ENCODE measurements at regions not wholly inside any gene's neighbourhood (a gene's known extent, or its start where the extent isn't known, plus 50 kb on each side); places are given as distances from the start of the nearest gene placed in this dataset.

DNA sequence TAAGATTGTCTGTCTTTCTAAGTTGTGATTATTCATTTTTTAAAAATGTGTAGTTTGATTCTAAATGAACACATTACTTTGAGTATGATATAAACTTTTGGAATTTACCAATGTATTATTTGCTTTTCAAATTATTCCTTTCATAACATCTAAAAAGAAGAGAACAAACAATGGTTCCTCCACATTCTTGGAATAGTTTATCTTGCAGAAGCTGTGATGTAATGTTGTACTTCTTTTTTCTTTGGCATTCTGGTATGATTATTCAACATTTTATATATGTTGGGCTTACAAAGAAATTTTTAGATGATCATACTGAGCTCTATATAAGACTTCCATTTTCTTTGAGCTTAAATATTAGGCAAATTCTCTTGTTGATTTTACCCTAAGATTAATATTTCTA, 419.2 kb downstream of the DIPK2A start:
- DNase-seq = no peak

- DNase-seq = no peak
These were observed 419.6 kb downstream of the DIPK2A start for GRCh38 chr3:144391236-144391635.

DNA sequence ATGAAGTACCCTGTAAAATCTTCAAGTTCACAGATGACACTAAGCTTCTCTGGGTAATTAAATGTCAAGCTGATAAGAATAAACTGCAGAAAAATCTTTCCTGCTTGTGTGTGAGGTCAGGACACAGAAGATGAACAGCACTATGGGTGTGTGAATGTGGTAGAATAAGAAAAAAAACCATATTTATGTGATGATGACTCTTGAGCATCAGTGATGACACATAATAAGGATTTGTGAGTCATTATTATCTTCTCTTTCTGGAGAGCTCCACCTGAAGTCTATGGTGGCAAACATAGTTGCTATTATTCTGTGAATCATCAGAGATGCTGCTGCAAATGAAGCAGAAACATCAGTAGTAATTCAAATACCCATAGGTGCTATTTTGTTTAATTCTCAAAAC, 422.4 kb downstream of the DIPK2A start:
- DNase-seq = no peak

DNA sequence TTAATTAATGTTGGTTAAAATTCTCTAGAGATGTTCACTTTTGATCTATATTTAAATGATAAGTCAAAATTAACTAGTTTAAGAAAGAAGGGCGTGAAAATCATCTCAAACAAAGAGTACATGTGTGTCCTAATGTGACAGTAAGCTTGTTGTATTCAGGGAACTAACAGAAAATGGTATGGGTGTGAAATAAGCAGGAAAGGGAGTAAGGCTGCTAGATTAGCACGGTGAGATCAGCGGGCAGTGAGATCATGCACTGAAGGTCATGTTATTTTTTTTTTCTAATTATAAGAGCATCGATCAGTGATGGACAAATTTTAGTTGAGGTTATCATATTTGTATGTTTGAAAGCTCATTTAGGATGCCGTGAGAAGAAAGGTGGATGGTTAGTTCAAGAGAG, 430.8 kb downstream of the DIPK2A start:
- no peak for DNase-seq

DNA sequence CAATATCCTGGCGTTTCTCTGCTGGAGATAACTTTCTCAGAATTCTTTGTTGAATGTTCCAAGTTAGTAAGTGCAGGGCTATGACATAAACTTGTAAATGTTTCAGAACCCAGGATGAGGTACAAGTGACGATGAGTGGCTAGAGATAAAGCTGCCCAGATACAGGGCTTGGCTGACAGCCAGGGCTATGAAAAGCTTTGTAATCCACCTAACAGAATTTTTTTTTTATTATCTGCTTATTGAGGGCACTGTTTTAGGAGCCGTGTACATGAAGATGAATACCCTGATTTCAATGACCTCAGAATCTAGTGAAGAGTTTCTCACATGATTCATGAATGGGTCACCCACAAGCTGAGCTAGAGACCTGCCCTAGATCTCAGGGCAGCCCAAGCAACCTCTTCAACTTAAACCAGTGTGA, 431.4 kb downstream of the DIPK2A start:
- no peak for DNase-seq

DNA sequence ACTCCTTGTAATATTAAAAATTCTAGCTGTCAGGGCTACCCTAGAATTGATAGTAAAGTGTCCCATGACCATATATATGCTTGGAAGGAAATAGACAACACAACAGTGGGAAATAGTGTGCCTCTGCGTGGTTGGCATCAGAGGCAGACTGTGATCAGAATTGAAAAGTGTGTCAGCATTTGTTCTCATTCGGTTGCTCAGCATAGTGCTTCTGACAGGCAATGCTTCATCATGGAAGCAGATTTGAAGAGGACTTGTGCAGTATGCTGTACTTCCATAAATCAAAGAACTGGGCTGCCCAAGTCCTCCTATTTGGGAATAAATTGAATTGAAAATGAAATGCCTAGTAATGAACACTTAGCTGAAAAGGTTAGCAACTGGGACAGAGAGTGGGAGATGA, 435.7 kb downstream of the DIPK2A start:
- DNase-seq = no peak

GRCh38 chr3:144409319-144409718, 437.7 kb downstream of the DIPK2A start:
- no peak for DNase-seq

- DNase-seq = no peak
These were observed 441.4 kb downstream of the DIPK2A start for GRCh38 chr3:144413068-144413467.

DNA sequence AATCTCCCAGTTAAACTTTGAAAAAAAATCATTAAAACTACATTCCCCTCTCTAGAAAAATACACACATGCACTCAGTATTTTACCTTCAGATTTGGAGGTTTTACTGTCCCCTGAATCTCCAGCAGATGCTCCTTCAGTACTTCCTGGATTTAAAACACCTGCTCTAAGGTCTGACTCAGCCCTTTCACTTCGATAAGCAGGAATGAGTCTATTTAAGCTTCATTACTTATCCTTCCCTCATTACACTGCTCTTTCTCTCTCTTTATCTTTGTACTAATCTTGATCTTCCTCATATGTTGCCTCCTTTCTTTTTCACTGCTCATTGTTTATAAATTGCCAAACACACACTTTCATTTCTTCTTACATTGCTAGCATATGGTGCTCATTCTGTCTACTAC, 443.9 kb downstream of the DIPK2A start:
- DNase-seq = no peak

GRCh38 chr3:144424606-144425005, 453.0 kb downstream of the DIPK2A start:
- DNase-seq = no peak

GRCh38 chr3:144426366-144426765, 454.7 kb downstream of the DIPK2A start:
- DNase-seq = no peak

DNA sequence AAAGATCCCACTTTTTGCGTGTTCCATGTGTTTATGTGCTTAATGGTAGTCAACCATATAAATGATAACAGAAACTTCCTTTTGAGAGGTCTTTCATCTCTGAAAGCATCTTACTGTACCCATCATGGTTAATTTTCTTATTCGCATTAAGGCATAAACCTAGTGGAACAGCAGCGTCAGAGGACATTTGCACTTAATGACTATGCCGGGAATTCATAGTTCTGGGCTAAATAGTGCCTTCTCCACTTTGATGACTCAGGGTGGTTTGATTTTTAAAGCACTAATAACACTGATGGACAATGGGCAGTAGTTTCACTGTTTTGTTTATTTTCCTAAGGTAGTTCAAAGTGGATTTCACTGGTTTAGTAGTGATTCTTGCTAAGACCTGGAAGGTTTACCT, 455.3 kb downstream of the DIPK2A start:
- DNase-seq = no peak

- DNase-seq = no peak
These were observed 458.1 kb downstream of the DIPK2A start for GRCh38 chr3:144429719-144430121.

GRCh38 chr3:144431134-144431533, 459.5 kb downstream of the DIPK2A start:
- no peak for DNase-seq

DNA sequence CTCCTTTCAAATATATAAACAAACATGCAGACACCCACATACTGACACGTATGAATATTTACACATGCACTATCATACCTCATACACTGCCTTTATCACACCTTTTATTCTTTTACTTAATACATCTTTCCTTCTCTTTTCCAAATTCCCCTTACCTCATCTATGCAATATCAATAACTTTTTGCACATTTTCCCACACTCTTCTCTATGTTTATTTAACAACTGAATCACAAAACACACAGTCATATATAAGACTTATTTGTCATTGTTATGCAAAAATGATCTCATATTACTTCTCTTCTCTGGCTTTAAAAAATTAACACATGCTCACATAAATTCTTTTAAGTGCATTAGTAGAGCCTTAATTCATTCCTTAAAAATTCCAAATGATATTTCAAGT, 461.4 kb downstream of the DIPK2A start:
- no peak for DNase-seq

- DNase-seq = no peak
These were observed 466.4 kb downstream of the DIPK2A start for GRCh38 chr3:144437989-144438388.

- DNase-seq = no peak
These were observed 472.4 kb downstream of the DIPK2A start for GRCh38 chr3:144444061-144444460.

- no peak for DNase-seq
These were observed 472.9 kb downstream of the DIPK2A start for GRCh38 chr3:144444546-144444945.

DNA sequence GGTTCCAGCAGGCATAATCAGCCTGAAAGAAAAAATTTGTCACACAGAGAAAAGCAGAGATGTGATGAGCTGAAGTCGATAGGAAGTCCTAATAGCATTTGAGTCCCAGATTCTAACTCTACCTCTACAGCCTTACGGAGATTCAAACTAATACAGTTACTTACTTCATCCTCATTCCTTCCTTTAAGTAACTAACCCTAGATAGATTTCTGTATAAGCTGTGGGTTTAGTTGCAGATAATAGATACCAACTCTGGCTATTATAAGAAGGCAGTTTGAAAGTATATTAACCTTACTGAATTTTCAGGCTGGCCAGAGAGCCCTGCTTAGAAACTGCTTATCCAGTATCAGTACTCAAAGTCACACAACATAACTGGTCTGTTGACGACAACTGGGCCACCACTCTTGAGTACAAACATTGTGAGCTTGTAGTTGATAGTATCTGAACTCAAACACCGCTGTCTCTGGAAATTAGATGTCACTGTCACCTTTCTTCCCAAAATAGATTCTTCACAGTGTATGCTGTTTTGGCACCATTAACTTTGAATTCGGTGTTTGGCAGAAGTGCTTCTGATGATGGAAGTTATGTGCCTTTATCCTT, 484.3 kb downstream of the DIPK2A start:
- no peak for DNase-seq

GRCh38 chr3:144457758-144458157, 486.1 kb downstream of the DIPK2A start:
- DNase-seq = no peak

DNA sequence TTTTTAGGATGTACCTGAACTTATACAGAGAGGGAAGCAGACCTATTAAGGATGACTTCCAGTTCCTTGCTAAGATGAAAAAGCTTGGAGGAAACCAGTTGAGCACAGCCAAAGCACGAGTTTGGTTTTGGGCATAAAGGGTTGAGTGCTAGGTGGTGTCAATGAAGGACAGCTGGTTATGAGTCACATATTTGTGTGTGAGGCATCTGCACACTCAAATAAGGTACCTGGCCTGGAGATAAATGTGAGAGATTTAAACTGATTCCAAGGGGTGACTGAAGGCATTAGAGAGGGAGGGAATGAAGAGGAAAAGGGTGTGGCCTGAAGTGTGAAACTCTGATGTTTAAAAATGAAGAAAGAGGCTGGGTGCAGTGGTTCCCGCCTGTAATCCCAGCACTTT, 486.7 kb downstream of the DIPK2A start:
- no peak for DNase-seq

DNA sequence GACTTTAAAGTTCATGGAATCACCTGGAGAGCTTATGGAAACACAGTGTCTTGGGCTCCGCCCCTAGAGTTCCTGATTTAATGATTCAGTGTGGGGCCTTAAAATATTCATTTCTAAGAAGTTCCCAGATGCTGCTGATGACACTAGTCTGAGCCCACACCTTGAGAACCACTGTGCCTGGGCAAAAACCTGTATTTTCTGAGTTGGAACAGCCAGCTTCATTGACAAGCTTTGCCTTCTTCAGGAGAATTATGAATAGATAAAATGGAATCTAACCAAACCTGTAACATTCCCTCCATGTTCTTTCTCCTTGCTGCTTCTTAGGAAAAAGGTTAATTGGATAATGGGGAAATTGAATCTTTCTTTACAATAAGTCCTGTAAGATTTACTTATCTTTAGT, 490.7 kb downstream of the DIPK2A start:
- DNase-seq = no peak

- DNase-seq = no peak
These were observed 492.3 kb downstream of the DIPK2A start for GRCh38 chr3:144463911-144464310.

GRCh38 chr3:144466114-144466513, 494.5 kb downstream of the DIPK2A start:
- DNase-seq = no peak

GRCh38 chr3:144466540-144466939, 494.9 kb downstream of the DIPK2A start:
- no peak for DNase-seq

- no peak for DNase-seq
These were observed 499.0 kb downstream of the DIPK2A start for GRCh38 chr3:144470666-144471065.

Data from NCI-H1436 (cell line).